ENCODE measurements at regions not wholly inside any gene's neighbourhood (a gene's known extent, or its start where the extent isn't known, plus 50 kb on each side); places are given as distances from the start of the nearest gene placed in this dataset.

DNA sequence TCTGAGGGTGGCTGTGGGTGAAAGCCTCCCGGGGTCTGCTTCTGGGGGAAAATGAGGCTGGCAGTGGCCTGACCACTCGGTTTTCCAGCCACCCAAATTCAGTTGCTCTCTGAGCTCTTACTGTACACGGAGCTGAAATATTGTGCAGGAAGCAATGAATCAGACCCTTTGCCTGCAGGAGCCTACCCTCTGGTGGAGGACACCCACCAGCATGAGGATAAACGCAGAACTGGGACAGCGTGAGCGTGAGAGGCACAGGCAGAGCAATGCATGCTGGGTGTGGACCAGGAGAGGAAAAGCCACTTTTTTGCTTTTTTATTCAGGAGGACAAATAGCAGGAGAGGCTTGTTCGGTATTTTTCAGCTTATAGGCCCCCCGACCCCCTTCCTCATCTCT, 298.0 kb downstream of the QKI start:
- no peak overlapping the region for H2BK20ac ChIP-seq (ENCODE audit: low read depth, low read length, poor library complexity, severe bottlenecking)
- no peaks in the 10 kb centered on the region for H3K79me1 ChIP-seq (ENCODE audit: insufficient read depth, low read depth, low read length, poor library complexity, severe bottlenecking)
- Mint-ChIP-seq H3K9me3 (no peaks in the 10 kb centered on the region), H3K36me3 (ENCODE audit: insufficient read depth in 1 of 3, low read depth in 3 of 3) (no peaks in the 10 kb centered on the region), H3K4me1 (no peaks in the 10 kb centered on the region), H3K4me3 (no peak overlapping the region), H3K27ac (peak overlapping the region in 1 of 3 experiments; percentile 44; a peak in 1 of 7 replicates), H3K27me3 (ENCODE audit: low read depth) (no peaks in the 10 kb centered on the region)
- no peak overlapping the region for H3K56ac ChIP-seq (ENCODE audit: insufficient read length, low read depth, low read length)
- TF ChIP-seq, protein P1, sequence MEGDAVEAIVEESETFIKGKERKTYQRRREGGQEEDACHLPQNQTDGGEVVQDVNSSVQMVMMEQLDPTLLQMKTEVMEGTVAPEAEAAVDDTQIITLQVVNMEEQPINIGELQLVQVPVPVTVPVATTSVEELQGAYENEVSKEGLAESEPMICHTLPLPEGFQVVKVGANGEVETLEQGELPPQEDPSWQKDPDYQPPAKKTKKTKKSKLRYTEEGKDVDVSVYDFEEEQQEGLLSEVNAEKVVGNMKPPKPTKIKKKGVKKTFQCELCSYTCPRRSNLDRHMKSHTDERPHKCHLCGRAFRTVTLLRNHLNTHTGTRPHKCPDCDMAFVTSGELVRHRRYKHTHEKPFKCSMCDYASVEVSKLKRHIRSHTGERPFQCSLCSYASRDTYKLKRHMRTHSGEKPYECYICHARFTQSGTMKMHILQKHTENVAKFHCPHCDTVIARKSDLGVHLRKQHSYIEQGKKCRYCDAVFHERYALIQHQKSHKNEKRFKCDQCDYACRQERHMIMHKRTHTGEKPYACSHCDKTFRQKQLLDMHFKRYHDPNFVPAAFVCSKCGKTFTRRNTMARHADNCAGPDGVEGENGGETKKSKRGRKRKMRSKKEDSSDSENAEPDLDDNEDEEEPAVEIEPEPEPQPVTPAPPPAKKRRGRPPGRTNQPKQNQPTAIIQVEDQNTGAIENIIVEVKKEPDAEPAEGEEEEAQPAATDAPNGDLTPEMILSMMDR (conservative IDR thresholded peaks at IDR 0.05) = no peak
- H3K18ac ChIP-seq (ENCODE audit: insufficient read length, low read depth, low read length) = no peak overlapping the region
- H3K27me3 ChIP-seq (ENCODE audit: insufficient read depth, low read length) = no peaks in the 10 kb centered on the region
- no peak overlapping the region for H3K27ac ChIP-seq (ENCODE audit: insufficient read length, low read depth, low read length)
- no peaks in the 10 kb centered on the region for H3K23me2 ChIP-seq (ENCODE audit: insufficient read length, low read depth, low read length, poor library complexity, severe bottlenecking)
- no peak overlapping the region for H2BK15ac ChIP-seq (ENCODE audit: low read depth, low read length)
- WGBS (ENCODE audit: extremely low coverage, insufficient read length, low lambda C conversion rate) = no CpG with 5 or more reads among the region's 8 CpGs
- no peak overlapping the region for H3T11ph ChIP-seq (ENCODE audit: low read length)
- no peak overlapping the region for H2BK12ac ChIP-seq (ENCODE audit: insufficient read length, low read depth, low read length)
- no peak overlapping the region for H2BK5ac ChIP-seq (ENCODE audit: insufficient read length, low read length)
- H4K91ac ChIP-seq (ENCODE audit: insufficient read length, low read depth, low read length) = no peak overlapping the region
- no peak overlapping the region for H4K5ac ChIP-seq (ENCODE audit: insufficient read length, low read depth, low read length)
- H2AK5ac ChIP-seq (ENCODE audit: insufficient read length, low read length) = no peak overlapping the region
- no peaks in the 10 kb centered on the region for H4K20me1 ChIP-seq (ENCODE audit: control insufficient read depth, insufficient read depth, insufficient read length)
- no peaks in the 10 kb centered on the region for H3K79me2 ChIP-seq (ENCODE audit: insufficient read depth, low read length)
- H3K9me3 ChIP-seq (ENCODE audit: control insufficient read depth, low read depth, low read length) = no peaks in the 10 kb centered on the region
- no peak overlapping the region for H4K8ac ChIP-seq (replicated peaks; ENCODE audit: insufficient read length, low read depth, low read length)
- H3K4me1 ChIP-seq (ENCODE audit: insufficient read depth, low read length) = no peaks in the 10 kb centered on the region
- no peak overlapping the region for H3K4ac ChIP-seq (ENCODE audit: low read depth, low read length)
- no peak overlapping the region for H3K9ac ChIP-seq (ENCODE audit: extremely low read depth, insufficient read length, low read length)
- no peak overlapping the region for H3K23ac ChIP-seq (ENCODE audit: insufficient read length, low read depth, low read length)
- no peak overlapping the region for H2AFZ ChIP-seq (ENCODE audit: low read length)
- no peak overlapping the region for H2BK120ac ChIP-seq (ENCODE audit: low read depth, low read length, poor library complexity, severe bottlenecking)
- no peak for DNase-seq
- no peak overlapping the region for H3K4me2 ChIP-seq (ENCODE audit: insufficient read depth, insufficient read length, low read length)
- H3K14ac ChIP-seq (ENCODE audit: insufficient read depth, low read length) = no peak overlapping the region

Data from H9 (cell line).